AG08395 (cell line): ENCODE measurements at regions not wholly inside any gene's neighbourhood (a gene's known extent, or its start where the extent isn't known, plus 50 kb on each side); places are given as distances from the start of the nearest gene placed in this dataset.
"Not testable (repeated sequence)": the region's sequence is repeated elsewhere in the genome, so short reads cannot be mapped to it uniquely, and the experiment has no call there.

Source experiments
- DNase-seq: peaks from one replicate; pipeline ENCODE4 v3.0.0; 2012; ENCODE audit warnings: mixed read lengths, low spot score

GRCh38 chr12:131458048-131458374 is 252.9 kb upstream of the SFSWAP start:
- no peak for DNase-seq

- no peak for DNase-seq
Observed at GRCh38 chr12:131458931-131459772, 251.7 kb upstream of the SFSWAP start.

GRCh38 chr12:131459773-131460365 is 251.0 kb upstream of the SFSWAP start:
- DNase-seq, result no peak

DNA sequence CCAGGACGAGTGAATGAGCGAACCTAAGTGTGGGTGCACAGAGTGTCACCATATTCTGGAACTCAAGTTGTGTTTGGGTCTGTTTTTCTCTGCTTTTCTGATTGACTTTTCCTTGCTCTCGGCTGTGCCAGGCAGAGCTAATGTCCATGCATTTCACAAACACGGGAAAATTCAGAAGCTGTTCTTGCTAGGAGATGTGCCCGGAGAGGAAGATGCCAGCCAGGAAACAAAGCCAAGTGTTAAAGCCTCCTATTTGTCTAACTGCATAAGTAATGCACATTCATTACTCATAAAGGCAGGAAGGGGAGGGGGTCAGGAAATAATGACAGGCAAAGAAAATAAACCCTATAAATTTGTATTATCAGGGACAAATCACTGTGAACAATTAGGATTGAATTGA is 250.4 kb upstream of the SFSWAP start:
- DNase-seq, result no peak

DNA sequence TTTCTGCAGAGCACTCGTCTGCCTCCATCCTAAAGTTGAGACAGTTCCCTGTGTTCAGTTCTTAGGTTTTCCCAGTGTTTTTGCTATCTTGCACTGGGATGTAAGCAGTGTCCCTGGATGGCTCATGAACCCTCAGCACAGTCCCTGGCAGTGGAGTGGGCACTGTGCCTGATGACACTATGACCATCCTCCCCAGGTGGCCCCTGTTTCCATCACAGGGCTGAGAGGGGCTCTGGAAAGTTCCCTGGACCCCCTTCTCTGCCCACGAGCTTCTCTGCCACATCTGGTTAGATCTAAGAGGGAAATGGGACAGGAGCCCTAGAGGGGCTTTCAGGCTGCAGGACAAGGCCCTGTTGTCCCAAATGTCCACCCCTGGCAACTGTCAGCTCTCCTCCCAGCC is 249.8 kb upstream of the SFSWAP start:
- no peak for DNase-seq

DNA sequence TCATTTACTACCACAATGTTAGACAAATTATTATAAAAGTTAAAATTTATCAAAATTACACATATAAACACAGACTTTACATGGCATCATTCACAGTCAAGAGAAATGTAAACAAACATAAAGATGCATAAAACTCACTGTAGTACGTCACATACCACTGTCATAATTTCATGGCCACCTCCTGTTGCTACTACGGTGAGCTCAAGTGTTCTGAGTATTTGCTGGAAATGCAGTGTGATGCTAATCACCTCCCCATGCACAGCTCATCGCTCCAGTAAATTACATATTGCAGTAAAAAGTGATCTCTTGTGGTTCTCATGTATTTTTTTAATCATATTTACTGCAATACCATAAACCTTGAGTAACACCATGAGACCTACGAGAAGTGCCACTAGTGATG is 247.7 kb upstream of the SFSWAP start:
- no peak for DNase-seq

DNA sequence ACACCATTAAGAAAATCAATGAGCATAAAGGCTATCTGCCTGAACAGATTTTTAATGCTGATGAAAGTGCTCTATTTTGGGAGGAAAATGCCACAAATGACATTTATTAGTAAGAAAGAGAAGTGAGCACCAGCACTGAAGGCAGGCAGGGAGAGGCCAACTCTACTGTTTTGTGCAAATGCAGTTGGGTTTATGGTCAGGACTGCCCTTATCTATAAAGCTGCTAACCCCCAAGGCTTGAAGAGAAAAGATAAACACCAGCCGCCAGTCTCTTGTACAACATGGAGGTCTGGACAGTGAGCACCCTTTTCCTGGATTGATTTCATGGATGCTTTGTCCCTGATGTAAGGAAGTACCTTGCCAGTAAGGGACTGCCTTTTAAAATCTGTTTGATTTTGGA is 246.8 kb upstream of the SFSWAP start:
- no peak for DNase-seq

DNA sequence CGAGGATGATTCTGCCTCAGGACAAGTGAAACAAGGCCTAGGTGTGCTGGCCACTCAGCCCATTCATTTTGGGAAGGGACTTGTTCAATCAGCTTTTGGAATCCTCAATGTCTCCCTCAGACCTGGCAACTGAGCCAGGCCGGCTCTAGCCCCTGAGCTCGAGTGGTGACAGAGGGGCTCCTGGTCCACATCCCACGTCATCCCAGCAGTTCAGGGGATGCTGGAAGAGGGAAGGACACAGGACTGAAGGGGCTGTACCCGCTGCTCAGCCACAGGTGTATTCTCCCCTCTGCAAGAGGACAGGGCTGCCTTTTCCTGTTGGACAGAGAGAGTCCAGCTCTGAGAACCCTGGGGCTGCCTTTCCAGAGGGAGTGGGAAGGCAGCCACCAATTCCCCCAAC is 244.6 kb upstream of the SFSWAP start:
- DNase-seq, result no peak

- no peak for DNase-seq
Observed at GRCh38 chr12:131466932-131467331, 244.0 kb upstream of the SFSWAP start.

DNA sequence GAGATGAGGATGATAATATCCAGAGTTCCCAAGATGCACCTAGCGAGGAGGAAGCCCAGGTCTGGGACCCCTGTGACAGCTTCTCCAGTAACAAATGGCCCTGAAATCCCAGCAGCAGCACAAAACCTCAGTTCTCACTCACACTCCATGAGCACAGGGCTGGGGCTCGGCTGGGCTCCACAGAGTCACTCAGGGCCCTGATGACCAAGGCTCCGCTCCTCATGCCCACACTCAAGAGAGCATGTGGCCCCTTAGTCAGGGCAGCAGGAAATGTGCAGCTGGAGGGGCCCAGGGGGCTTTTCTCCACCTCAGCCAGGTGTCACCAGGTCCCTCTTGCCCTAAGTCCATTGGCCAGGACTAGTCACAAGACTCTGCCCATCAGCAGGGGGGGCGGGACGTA is 242.7 kb upstream of the SFSWAP start:
- DNase-seq, result no peak

DNA sequence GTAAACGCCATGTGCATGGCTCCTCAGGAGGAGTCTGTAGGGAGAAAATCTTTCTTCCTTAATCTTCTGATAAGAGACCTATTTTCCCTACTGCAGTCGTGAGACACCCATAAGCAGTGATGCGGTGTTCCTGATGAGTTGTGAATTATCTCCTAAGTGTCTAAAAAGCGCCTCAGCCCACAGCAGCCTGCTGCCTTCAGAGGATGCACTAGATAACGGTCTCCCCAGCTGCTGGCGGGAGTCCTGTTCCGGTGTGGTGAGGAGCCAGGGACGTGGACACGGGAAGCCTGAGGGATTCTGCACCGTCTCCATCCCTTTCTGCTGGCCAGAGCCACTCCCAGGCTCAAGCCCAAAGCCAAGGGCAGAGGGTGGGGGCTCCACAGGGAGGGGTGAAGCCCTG is 240.9 kb upstream of the SFSWAP start:
- DNase-seq, result not testable (repeated sequence)

- no peak for DNase-seq
Observed at GRCh38 chr12:131471271-131471905, 239.5 kb upstream of the SFSWAP start.

- DNase-seq, result no peak
Observed at GRCh38 chr12:131471946-131472732, 238.8 kb upstream of the SFSWAP start.

- DNase-seq, result no peak
Observed at GRCh38 chr12:131473261-131473660, 237.6 kb upstream of the SFSWAP start.

- DNase-seq, result no peak
Observed at GRCh38 chr12:131473741-131474709, 236.9 kb upstream of the SFSWAP start.

GRCh38 chr12:131475012-131475411 is 235.9 kb upstream of the SFSWAP start:
- not testable (repeated sequence) for DNase-seq

- no peak for DNase-seq
Observed at GRCh38 chr12:131477613-131478012, 233.3 kb upstream of the SFSWAP start.

GRCh38 chr12:131478468-131478867 is 232.4 kb upstream of the SFSWAP start:
- DNase-seq, result no peak

- DNase-seq, result no peak
Observed at GRCh38 chr12:131482199-131482598, 228.7 kb upstream of the SFSWAP start.

GRCh38 chr12:131482686-131483085 is 228.2 kb upstream of the SFSWAP start:
- no peak for DNase-seq

- no peak for DNase-seq
Observed at GRCh38 chr12:131486451-131487230, 224.2 kb upstream of the SFSWAP start.
